Endodermal cell (in vitro differentiated cells): ENCODE measurements at regions not wholly inside any gene's neighbourhood (a gene's known extent, or its start where the extent isn't known, plus 50 kb on each side); places are given as distances from the start of the nearest gene placed in this dataset.

Experiments
- DNase-seq: peaks from one replicate; pipeline ENCODE4 v3.0.0-alpha.2; 2017
- H3K27ac ChIP-seq: 2 replicates; pipeline ENCODE4 v1.5.1; 2013; ENCODE audit warnings: mild to moderate bottlenecking, low read depth, low read length, moderate library complexity
- H3K27me3 ChIP-seq: 2 replicates; pipeline ENCODE4 v1.6.1; 2013; ENCODE audit warnings: mild to moderate bottlenecking, low read length, moderate library complexity; ENCODE audit not compliant: insufficient read depth, control insufficient read depth, poor library complexity, severe bottlenecking
- H3K36me3 ChIP-seq: 2 replicates; pipeline ENCODE4 v1.7.0; 2013; ENCODE audit warnings: mild to moderate bottlenecking, low read length, moderate library complexity; ENCODE audit not compliant: control insufficient read depth, insufficient read depth
- H3K4me1 ChIP-seq: one replicate; pipeline ENCODE4 v1.7.0; 2013; ENCODE audit warnings: low read length; ENCODE audit not compliant: control insufficient read depth, insufficient read depth
- H3K4me3 ChIP-seq: 2 replicates; pipeline ENCODE4 v1.5.1; 2013; ENCODE audit warnings: mild to moderate bottlenecking, low read length, moderate library complexity
- H3K9ac ChIP-seq: 2 replicates; pipeline ENCODE4 v1.6.1; 2013; ENCODE audit warnings: mild to moderate bottlenecking, low read length, moderate library complexity; ENCODE audit not compliant: poor library complexity, severe bottlenecking; ENCODE audit errors: extremely low read depth
- H3K9me3 ChIP-seq: 2 replicates; pipeline ENCODE4 v1.6.1; 2013; ENCODE audit warnings: mild to moderate bottlenecking, low read length, moderate library complexity; ENCODE audit not compliant: control insufficient read depth
- H3K27ac Mint-ChIP-seq: 2 replicates; pipeline ENCODE4 v1.8.0; 2020; ENCODE audit warnings: mixed read lengths
- H3K27me3 Mint-ChIP-seq: 2 replicates; pipeline ENCODE4 v1.8.0; 2021; ENCODE audit warnings: mild to moderate bottlenecking, mixed read lengths; ENCODE audit not compliant: insufficient read depth
- H3K36me3 Mint-ChIP-seq: 2 replicates; pipeline ENCODE4 v1.8.0; 2020; ENCODE audit warnings: low read depth, mixed read lengths
- H3K4me1 Mint-ChIP-seq: 2 replicates; pipeline ENCODE4 v1.8.0; 2020; ENCODE audit warnings: mixed read lengths
- H3K4me3 Mint-ChIP-seq: 2 replicates; pipeline ENCODE4 v1.8.0; 2020; ENCODE audit warnings: mild to moderate bottlenecking, moderate library complexity, mixed read lengths
- H3K9me3 Mint-ChIP-seq: 2 replicates; pipeline ENCODE4 v1.8.0; 2020; ENCODE audit warnings: mild to moderate bottlenecking, mixed read lengths
- WGBS, 2 experiments: methylation state at CpG; one replicate each; pipeline versions ENCODE4 v1.1.5 to v1.1.7; 2013; ENCODE audit warnings: missing lambda C conversion rate in 2 of 2, mixed read lengths in 1 of 2; ENCODE audit not compliant: insufficient coverage in 1 of 2, insufficient read length in 1 of 2; 5-methylcytosine and 5-hydroxymethylcytosine counted together
- TF ChIP-seq, protein P1 (sequence below): fragments of 200-600 bp; sonication (generic); conservative IDR thresholded peaks from 2 replicates; pipeline ENCODE4 v1.5.0; 2021; ENCODE audit warnings: antibody characterized with exemption, mild to moderate bottlenecking

DNA sequence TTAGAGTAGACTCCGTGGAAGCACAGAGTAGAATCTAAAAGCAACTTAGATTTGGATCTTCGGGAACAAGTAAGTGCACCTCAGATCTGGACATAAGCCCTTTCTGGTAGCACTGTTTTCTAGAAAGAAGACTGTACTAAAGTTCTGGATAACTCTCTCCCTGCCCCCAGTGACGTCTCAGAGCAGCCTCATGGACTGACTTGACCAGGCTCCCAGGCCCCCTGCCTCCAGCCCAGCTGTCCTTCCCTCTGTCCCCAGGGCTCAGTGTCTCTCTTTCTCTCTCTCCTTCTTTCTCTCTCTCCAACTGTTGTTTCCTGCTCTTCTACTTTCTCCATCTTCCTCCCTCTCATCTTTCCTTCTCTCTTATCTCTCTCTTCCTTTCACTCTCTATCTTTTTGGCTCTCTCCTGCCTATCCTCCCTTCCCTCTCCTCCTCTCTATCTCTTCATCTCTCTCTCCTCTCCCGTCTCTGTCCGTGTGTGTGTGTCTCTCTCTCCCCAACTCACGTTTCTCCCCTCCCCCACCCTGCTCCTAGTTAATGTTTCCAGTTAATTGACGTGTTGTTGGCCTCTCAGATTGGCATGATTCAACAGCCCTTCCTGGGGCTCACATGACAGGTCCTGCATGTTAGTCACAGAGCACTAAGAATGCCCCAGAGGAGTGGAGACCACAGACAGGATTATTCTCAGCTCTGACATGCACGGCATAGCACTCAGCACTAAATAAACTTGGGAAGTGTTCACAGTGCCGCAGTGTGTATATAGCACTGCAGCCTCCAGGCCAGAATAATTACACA, 180.4 kb upstream of the FOXQ1 start:
- H3K4me1 ChIP-seq, result no peaks in the 10 kb centered on the region
- no peaks in the 10 kb centered on the region for H3K9me3 ChIP-seq
- H3K4me1 Mint-ChIP-seq, result no peaks in the 10 kb centered on the region
- H3K9ac ChIP-seq, result no peak overlapping the region
- no peaks in the 10 kb centered on the region for H3K36me3 ChIP-seq
- H3K9me3 Mint-ChIP-seq, result no peaks in the 10 kb centered on the region
- TF ChIP-seq, protein P1, sequence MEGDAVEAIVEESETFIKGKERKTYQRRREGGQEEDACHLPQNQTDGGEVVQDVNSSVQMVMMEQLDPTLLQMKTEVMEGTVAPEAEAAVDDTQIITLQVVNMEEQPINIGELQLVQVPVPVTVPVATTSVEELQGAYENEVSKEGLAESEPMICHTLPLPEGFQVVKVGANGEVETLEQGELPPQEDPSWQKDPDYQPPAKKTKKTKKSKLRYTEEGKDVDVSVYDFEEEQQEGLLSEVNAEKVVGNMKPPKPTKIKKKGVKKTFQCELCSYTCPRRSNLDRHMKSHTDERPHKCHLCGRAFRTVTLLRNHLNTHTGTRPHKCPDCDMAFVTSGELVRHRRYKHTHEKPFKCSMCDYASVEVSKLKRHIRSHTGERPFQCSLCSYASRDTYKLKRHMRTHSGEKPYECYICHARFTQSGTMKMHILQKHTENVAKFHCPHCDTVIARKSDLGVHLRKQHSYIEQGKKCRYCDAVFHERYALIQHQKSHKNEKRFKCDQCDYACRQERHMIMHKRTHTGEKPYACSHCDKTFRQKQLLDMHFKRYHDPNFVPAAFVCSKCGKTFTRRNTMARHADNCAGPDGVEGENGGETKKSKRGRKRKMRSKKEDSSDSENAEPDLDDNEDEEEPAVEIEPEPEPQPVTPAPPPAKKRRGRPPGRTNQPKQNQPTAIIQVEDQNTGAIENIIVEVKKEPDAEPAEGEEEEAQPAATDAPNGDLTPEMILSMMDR, result no peak
- no peaks in the 10 kb centered on the region for H3K27me3 Mint-ChIP-seq
- no peak overlapping the region for H3K27ac ChIP-seq
- H3K27ac Mint-ChIP-seq, result no peak overlapping the region
- H3K27me3 ChIP-seq, result no peaks in the 10 kb centered on the region
- DNase-seq, result no peak
- H3K4me3 ChIP-seq, result no peak overlapping the region
- H3K4me3 Mint-ChIP-seq, result no peak overlapping the region
- H3K36me3 Mint-ChIP-seq, result no peaks in the 10 kb centered on the region
- WGBS, 2 experiments, result 84 to 85% methylated on average over 9 of the region's 9 CpGs

DNA sequence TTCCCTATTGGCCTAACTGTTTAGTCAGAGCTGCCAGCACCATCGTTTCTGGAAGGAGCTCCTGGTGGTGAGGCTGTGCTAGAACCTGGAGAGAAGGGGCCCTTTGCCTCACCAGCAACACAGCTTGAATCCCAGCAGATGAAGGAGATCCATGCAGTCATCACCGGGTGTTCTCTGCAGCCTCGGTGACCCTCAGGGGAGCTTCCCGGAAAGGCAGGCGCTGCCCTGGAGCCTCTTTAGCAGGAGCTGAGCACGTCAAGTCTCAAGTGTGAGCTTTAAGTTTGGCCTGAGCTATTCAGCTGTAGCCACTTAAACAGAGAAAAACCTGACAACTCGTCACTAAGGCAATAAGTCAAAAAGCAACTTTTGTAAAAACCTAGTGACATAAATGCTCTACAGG, 181.2 kb upstream of the FOXQ1 start:
- Mint-ChIP-seq H3K27ac (no peak overlapping the region), H3K36me3 (no peaks in the 10 kb centered on the region), H3K4me1 (no peaks in the 10 kb centered on the region), H3K27me3 (no peaks in the 10 kb centered on the region), H3K9me3 (no peaks in the 10 kb centered on the region), H3K4me3 (no peak overlapping the region)
- Histone ChIP-seq H3K27ac (no peak overlapping the region), H3K4me3 (no peak overlapping the region), H3K27me3 (no peaks in the 10 kb centered on the region), H3K9me3 (no peaks in the 10 kb centered on the region), H3K36me3 (no peaks in the 10 kb centered on the region), H3K4me1 (no peaks in the 10 kb centered on the region), H3K9ac (no peak overlapping the region)
- 85 to 86% methylated on average over 7 of the region's 7 CpGs for WGBS, 2 experiments
- no peak for DNase-seq
- TF ChIP-seq, protein P1, result no peak

DNA sequence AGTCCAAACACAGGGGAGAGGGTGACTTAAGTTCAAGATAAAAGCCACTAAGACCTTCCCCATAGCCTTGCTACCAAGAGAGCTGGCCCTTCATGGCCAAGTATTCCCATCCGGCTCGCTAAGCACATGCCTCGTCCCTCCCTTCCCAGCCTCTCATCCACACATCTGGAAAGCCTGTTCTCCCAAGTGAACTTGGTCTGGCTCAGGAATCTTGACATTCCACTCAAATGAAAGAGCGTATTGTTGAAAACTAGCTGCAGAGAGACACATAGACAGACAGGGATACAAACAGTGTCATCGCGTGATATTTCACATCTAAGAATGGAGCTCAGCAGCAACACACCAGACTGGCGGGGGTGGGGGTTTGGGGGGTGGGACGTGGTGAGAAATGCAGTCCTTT, 182.8 kb upstream of the FOXQ1 start:
- no peaks in the 10 kb centered on the region for H3K36me3 ChIP-seq
- DNase-seq, result no peak
- H3K9me3 Mint-ChIP-seq, result no peaks in the 10 kb centered on the region
- no peaks in the 10 kb centered on the region for H3K9me3 ChIP-seq
- H3K4me3 ChIP-seq, result no peak overlapping the region
- H3K36me3 Mint-ChIP-seq, result no peaks in the 10 kb centered on the region
- no peak overlapping the region for H3K27ac ChIP-seq
- no peaks in the 10 kb centered on the region for H3K27me3 ChIP-seq
- peaks cover 7% of the 10 kb centered on the region for H3K4me1 Mint-ChIP-seq
- no peak overlapping the region for H3K9ac ChIP-seq
- peaks cover 5% of the 10 kb centered on the region for H3K4me1 ChIP-seq
- H3K27me3 Mint-ChIP-seq, result peaks cover 2% of the 10 kb centered on the region
- H3K27ac Mint-ChIP-seq, result no peak overlapping the region
- TF ChIP-seq, protein P1, result no peak
- WGBS, 2 experiments, result 94 to 96% methylated on average over 6 to 8 of the region's 8 CpGs
- no peak overlapping the region for H3K4me3 Mint-ChIP-seq
